Mammary epithelial cell (primary cell): ENCODE measurements at regions not wholly inside any gene's neighbourhood (a gene's known extent, or its start where the extent isn't known, plus 50 kb on each side); places are given as distances from the start of the nearest gene placed in this dataset.

ENCODE experiments used
- EZH2 ChIP-seq: IDR thresholded peaks from 2 replicates; pipeline ENCODE4 v1.6.1; 2012; ENCODE audit warnings: low read length, inconsistent platforms, borderline replicate concordance
- TF ChIP-seq, protein P1 (sequence below), 2 donors: IDR thresholded peaks in 1 of 2; conservative IDR thresholded peaks in 1 of 2; 2 replicates each; pipeline ENCODE4 v1.5.1; 2011 to 2012; ENCODE audit warnings: inconsistent platforms in 2 of 2, low read length in 2 of 2, mild to moderate bottlenecking in 2 of 2, control low read depth in 1 of 2, low read depth in 1 of 2; ENCODE audit not compliant: insufficient read depth in 1 of 2; ENCODE audit errors: extremely low read depth in 1 of 2

DNA sequence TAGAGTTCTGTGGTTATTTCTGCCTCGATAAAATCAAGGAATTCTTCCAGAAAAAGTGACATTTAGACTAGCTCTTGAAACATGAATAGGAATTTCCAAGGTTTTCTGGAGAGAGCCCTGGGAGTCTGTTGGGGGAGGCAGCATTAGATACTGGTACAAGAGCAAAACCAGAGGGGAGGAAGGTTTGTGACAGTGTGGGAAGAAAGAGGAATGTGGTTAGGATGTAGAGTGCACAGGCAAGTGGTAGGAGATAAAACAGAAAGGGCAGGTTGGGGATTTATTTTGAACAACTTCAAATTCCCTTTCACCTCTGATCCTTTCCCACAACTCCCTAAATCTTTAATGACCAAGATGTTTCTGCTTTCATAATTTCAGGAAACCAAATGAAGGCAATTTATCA is 588.4 kb downstream of the METTL15 start:
- TF ChIP-seq, protein P1, sequence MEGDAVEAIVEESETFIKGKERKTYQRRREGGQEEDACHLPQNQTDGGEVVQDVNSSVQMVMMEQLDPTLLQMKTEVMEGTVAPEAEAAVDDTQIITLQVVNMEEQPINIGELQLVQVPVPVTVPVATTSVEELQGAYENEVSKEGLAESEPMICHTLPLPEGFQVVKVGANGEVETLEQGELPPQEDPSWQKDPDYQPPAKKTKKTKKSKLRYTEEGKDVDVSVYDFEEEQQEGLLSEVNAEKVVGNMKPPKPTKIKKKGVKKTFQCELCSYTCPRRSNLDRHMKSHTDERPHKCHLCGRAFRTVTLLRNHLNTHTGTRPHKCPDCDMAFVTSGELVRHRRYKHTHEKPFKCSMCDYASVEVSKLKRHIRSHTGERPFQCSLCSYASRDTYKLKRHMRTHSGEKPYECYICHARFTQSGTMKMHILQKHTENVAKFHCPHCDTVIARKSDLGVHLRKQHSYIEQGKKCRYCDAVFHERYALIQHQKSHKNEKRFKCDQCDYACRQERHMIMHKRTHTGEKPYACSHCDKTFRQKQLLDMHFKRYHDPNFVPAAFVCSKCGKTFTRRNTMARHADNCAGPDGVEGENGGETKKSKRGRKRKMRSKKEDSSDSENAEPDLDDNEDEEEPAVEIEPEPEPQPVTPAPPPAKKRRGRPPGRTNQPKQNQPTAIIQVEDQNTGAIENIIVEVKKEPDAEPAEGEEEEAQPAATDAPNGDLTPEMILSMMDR (conservative IDR thresholded peaks at IDR 0.05 in 1 of 2, IDR thresholded peaks at IDR 0.05 in 1 of 2; ENCODE audit: extremely low read depth in 1 of 2, insufficient read depth in 1 of 2, low read depth in 1 of 2, low read length in 2 of 2): no peak
- no peak for TF ChIP-seq EZH2
